Erythroblast (primary cell): ENCODE measurements at regions not wholly inside any gene's neighbourhood (a gene's known extent, or its start where the extent isn't known, plus 50 kb on each side); places are given as distances from the start of the nearest gene placed in this dataset.

Source experiments
- GATA1 ChIP-seq: IDR thresholded peaks from 2 replicates; pipeline ENCODE4 v1.6.1; 2011; ENCODE audit warnings: low read depth, mild to moderate bottlenecking, control low read depth, low read length, moderate library complexity
- POLR2A ChIP-seq: IDR thresholded peaks from 2 replicates; pipeline ENCODE4 v1.6.1; 2011; ENCODE audit warnings: mild to moderate bottlenecking, low read length

DNA sequence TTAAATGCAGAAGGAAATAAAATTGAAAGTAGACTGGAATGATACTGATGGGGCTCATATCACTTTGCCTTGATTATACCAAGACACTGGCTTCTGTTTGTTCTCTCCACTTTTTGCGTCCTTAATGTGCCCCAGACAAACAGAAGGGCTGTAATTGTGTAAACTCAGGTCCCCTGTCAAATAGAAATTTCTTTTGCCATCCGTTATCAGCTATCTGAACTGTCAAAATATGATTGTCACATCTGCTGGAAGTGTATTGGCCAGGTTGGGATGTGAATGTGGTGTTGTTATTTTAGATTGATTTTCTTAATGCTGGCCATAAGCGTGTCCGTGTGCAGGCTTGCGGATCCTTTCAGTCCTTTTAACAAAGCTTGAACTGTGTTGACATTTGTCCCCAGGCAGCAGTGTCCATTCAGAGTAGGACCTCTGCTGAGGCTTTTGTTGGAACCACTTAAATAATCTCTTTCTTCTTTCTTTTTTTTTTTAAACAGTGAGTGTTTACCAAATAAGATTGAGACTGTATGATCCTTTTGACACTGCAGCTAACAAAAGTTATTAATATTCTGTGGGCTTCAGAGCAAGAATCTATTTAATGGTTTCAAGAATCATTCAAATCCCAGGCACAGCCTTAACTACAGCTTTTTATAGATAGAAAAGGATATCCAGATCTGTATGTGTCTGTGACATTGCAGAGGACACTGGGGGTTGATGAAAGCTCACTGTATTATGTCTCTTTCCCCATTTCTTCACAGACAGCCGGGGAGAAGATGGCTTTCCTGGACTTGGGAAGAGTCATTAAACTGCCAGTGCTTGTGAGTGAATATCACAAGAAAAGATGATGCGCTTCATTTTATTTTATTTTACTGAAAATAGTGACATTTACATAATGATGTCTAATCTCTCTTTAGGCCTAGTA, 171.7 kb downstream of the ZNF608 start:
- TF ChIP-seq POLR2A (no peak), GATA1 (no peak)
